ENCODE measurements at regions not wholly inside any gene's neighbourhood (a gene's known extent, or its start where the extent isn't known, plus 50 kb on each side); places are given as distances from the start of the nearest gene placed in this dataset.
A peak's percentile ranks its signal among the peaks of the same experiment; 100 is the strongest.

- Histone ChIP-seq H3K36me3 (no peaks in the 10 kb centered on the region), H3K4me1 (peaks cover 0 to 17% (median 9%) of the 10 kb centered on the region in 4 donors), H3K27ac (no peak overlapping the region), H3K9me3 (no peaks in the 10 kb centered on the region), H3K27me3 (no peaks in the 10 kb centered on the region), H3K4me3 (no peak overlapping the region)
- intact Hi-C loops (cut with DNase I; ENCODE audit: low total_unique reads): no loop called here
- TF ChIP-seq CTCF (IDR thresholded peaks at IDR 0.05): no peak
- DNase-seq: no peak
These were observed 194.4 kb upstream of the CPEB2 start for GRCh38 chr4:14807856-14808255.

- H3K36me3 ChIP-seq: no peaks in the 10 kb centered on the region
- no peak overlapping the region for H3K27ac ChIP-seq
- intact Hi-C loops (cut with DNase I; ENCODE audit: low total_unique reads): no loop called here
- H3K4me3 ChIP-seq: no peak overlapping the region
- DNase-seq: no peak
- no peaks in the 10 kb centered on the region for H3K27me3 ChIP-seq
- TF ChIP-seq CTCF (IDR thresholded peaks at IDR 0.05): no peak
- no peaks in the 10 kb centered on the region for H3K9me3 ChIP-seq
- peaks cover 0 to 17% (median 9%) of the 10 kb centered on the region in 4 donors for H3K4me1 ChIP-seq
These were observed 193.1 kb upstream of the CPEB2 start for GRCh38 chr4:14809203-14809602.

GRCh38 chr4:14810121-14810520, 192.2 kb upstream of the CPEB2 start:
- intact Hi-C loops (cut with DNase I; ENCODE audit: low total_unique reads): no loop called here
- Histone ChIP-seq H3K36me3 (no peaks in the 10 kb centered on the region), H3K27me3 (no peaks in the 10 kb centered on the region), H3K4me1 (peaks cover 0 to 22% (median 9%) of the 10 kb centered on the region in 4 donors), H3K9me3 (no peaks in the 10 kb centered on the region), H3K4me3 (no peak overlapping the region), H3K27ac (no peak overlapping the region)
- no peak for TF ChIP-seq CTCF (IDR thresholded peaks at IDR 0.05)
- DNase-seq: no peak

- Histone ChIP-seq H3K4me3 (no peak overlapping the region), H3K27ac (no peak overlapping the region), H3K9me3 (no peaks in the 10 kb centered on the region), H3K36me3 (no peaks in the 10 kb centered on the region), H3K27me3 (no peaks in the 10 kb centered on the region), H3K4me1 (peaks cover 0 to 23% (median 11%) of the 10 kb centered on the region in 4 donors)
- DNase-seq: no peak
- intact Hi-C loops (cut with DNase I; ENCODE audit: low total_unique reads): no loop called here
- TF ChIP-seq CTCF (IDR thresholded peaks at IDR 0.05): no peak
These were observed 191.7 kb upstream of the CPEB2 start for GRCh38 chr4:14810568-14810967.

- no peaks in the 10 kb centered on the region for H3K36me3 ChIP-seq
- H3K4me3 ChIP-seq: no peak overlapping the region
- intact Hi-C loops (cut with DNase I; ENCODE audit: low total_unique reads): no loop called here
- no peaks in the 10 kb centered on the region for H3K27me3 ChIP-seq
- H3K4me1 ChIP-seq: peaks cover 0 to 38% (median 20%) of the 10 kb centered on the region in 4 donors
- no peak overlapping the region for H3K27ac ChIP-seq
- no peak for DNase-seq
- no peak for TF ChIP-seq CTCF (IDR thresholded peaks at IDR 0.05)
- no peaks in the 10 kb centered on the region for H3K9me3 ChIP-seq
These were observed 190.2 kb upstream of the CPEB2 start for GRCh38 chr4:14812101-14812500.

GRCh38 chr4:14816623-14817261, 185.5 kb upstream of the CPEB2 start:
- Histone ChIP-seq H3K9me3 (no peaks in the 10 kb centered on the region), H3K4me3 (no peak overlapping the region), H3K4me1 (peaks cover 0 to 25% (median 12%) of the 10 kb centered on the region in 4 donors), H3K27me3 (no peaks in the 10 kb centered on the region), H3K27ac (peak overlapping the region; percentile 1 to 21), H3K36me3 (no peaks in the 10 kb centered on the region)
- no peak for DNase-seq
- TF ChIP-seq CTCF (IDR thresholded peaks at IDR 0.05): no peak
- intact Hi-C loops (cut with DNase I; ENCODE audit: low total_unique reads): no loop called here

Measured in tibial artery (tissue), 4 donors.